ENCODE measurements at regions not wholly inside any gene's neighbourhood (a gene's known extent, or its start where the extent isn't known, plus 50 kb on each side); places are given as distances from the start of the nearest gene placed in this dataset.

GRCh38 chr3:77913524-77914174, 873.8 kb downstream of the ROBO2 start:
- TF ChIP-seq CTCF (IDR thresholded peaks at IDR 0.05; ENCODE audit: extremely low read depth, insufficient read depth, missing control alignments): no peak
- no peak for DNase-seq (ENCODE audit: low spot score)
- in situ Hi-C loops (cut with MboI; ENCODE audit: low pct_unique_long_range_greater_than_20kb, low sequenced_read_pairs, unreplicated experiment): no loop called here

- DNase-seq (ENCODE audit: low spot score): no peak
- in situ Hi-C loops (cut with MboI; ENCODE audit: low pct_unique_long_range_greater_than_20kb, low sequenced_read_pairs, unreplicated experiment): no loop called here
- no peak for TF ChIP-seq CTCF (IDR thresholded peaks at IDR 0.05; ENCODE audit: extremely low read depth, insufficient read depth, missing control alignments)
These were observed 875.4 kb downstream of the ROBO2 start for GRCh38 chr3:77915336-77915735.

- in situ Hi-C loops (cut with MboI; ENCODE audit: low pct_unique_long_range_greater_than_20kb, low sequenced_read_pairs, unreplicated experiment): no loop called here
- no peak for DNase-seq (ENCODE audit: low spot score)
- no peak for TF ChIP-seq CTCF (IDR thresholded peaks at IDR 0.05; ENCODE audit: extremely low read depth, insufficient read depth, missing control alignments)
These were observed 877.3 kb downstream of the ROBO2 start for GRCh38 chr3:77917225-77917624.

- TF ChIP-seq CTCF (IDR thresholded peaks at IDR 0.05; ENCODE audit: extremely low read depth, insufficient read depth, missing control alignments): no peak
- in situ Hi-C loops (cut with MboI; ENCODE audit: low pct_unique_long_range_greater_than_20kb, low sequenced_read_pairs, unreplicated experiment): no loop called here
- no peak for DNase-seq (ENCODE audit: low spot score)
These were observed 879.3 kb downstream of the ROBO2 start for GRCh38 chr3:77919244-77919643.

GRCh38 chr3:77931255-77932009, 891.5 kb downstream of the ROBO2 start:
- in situ Hi-C loops (cut with MboI; ENCODE audit: low pct_unique_long_range_greater_than_20kb, low sequenced_read_pairs, unreplicated experiment): no loop called here
- no peak for DNase-seq (ENCODE audit: low spot score)
- TF ChIP-seq CTCF (IDR thresholded peaks at IDR 0.05; ENCODE audit: extremely low read depth, insufficient read depth, missing control alignments): no peak

GRCh38 chr3:77932926-77933325, 893.0 kb downstream of the ROBO2 start:
- in situ Hi-C loops (cut with MboI; ENCODE audit: low pct_unique_long_range_greater_than_20kb, low sequenced_read_pairs, unreplicated experiment): no loop called here
- no peak for TF ChIP-seq CTCF (IDR thresholded peaks at IDR 0.05; ENCODE audit: extremely low read depth, insufficient read depth, missing control alignments)

More at GRCh38 chr3:77932926-77933325, 893.0 kb downstream of the ROBO2 start:
- no peak for DNase-seq (ENCODE audit: low spot score)
